Ovary (tissue), 1 donor: ENCODE measurements at regions not wholly inside any gene's neighbourhood (a gene's known extent, or its start where the extent isn't known, plus 50 kb on each side); places are given as distances from the start of the nearest gene placed in this dataset.

ENCODE experiments used
- EP300 ChIP-seq: sonication (generic); formaldehyde crosslinking; IDR thresholded peaks from one replicate; pipeline ENCODE4 v1.6.1; 2017; ENCODE audit warnings: antibody characterized with exemption
- POLR2A ChIP-seq: fragments of 450-650 bp; IDR thresholded peaks from one replicate; pipeline ENCODE4 v1.6.1; 2017; ENCODE audit warnings: antibody characterized with exemption, mild to moderate bottlenecking, moderate library complexity

DNA sequence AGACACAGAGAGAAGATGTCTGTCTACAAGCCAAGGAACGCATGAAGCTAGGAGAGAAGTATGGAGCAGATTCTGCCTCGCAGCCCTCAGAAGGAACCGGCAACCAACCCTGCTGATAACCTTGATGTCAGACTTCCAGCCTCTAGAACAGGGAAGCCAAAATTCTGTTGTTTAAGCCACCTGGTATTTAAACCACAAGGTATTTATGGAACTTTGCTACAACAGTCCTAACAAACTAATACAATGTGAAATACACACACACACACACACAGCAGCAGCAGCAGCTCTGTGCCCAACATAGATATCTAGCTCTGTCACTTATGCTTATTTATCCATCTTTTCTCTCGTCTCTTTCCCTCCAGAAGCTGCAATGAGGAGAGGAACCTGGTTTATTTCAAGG is 400.0 kb downstream of the ETS1 start:
- no peak for TF ChIP-seq POLR2A
- no peak for TF ChIP-seq EP300
